MM.1S (cell line): ENCODE measurements at regions not wholly inside any gene's neighbourhood (a gene's known extent, or its start where the extent isn't known, plus 50 kb on each side); places are given as distances from the start of the nearest gene placed in this dataset.

Experiments
- DNase-seq: peaks from one replicate; pipeline ENCODE4 v3.0.0-alpha.2; 2015
- H2AFZ ChIP-seq: fragments of 300-600 bp; sonication (generic); 2 replicates; pipeline ENCODE4 v1.6.0; 2016; ENCODE audit warnings: antibody characterized with exemption, low read length
- H3F3A ChIP-seq: fragments of 300-600 bp; sonication (generic); 2 replicates; pipeline ENCODE4 v1.6.1; 2016; ENCODE audit warnings: mild to moderate bottlenecking, antibody characterized with exemption, low read length, moderate library complexity, mixed read lengths; ENCODE audit not compliant: insufficient read depth
- H3K27ac ChIP-seq: fragments of 300-600 bp; sonication (generic); 2 replicates; pipeline ENCODE4 v1.5.1; 2016; ENCODE audit warnings: mild to moderate bottlenecking, low read length
- H3K27me3 ChIP-seq: fragments of 300-600 bp; sonication (generic); replicated peaks from 2 replicates; pipeline ENCODE4 v1.6.0; 2016; ENCODE audit warnings: low read length; ENCODE audit not compliant: insufficient read depth
- H3K36me3 ChIP-seq: fragments of 300-600 bp; sonication (generic); replicated peaks from 2 replicates; pipeline ENCODE4 v1.6.1; 2016; ENCODE audit warnings: mild to moderate bottlenecking, low read length, mixed read lengths; ENCODE audit not compliant: insufficient read depth
- H3K4me1 ChIP-seq: fragments of 300-600 bp; sonication (generic); 2 replicates; pipeline ENCODE4 v1.6.1; 2016; ENCODE audit warnings: low read length, mixed read lengths
- H3K4me2 ChIP-seq: fragments of 300-600 bp; sonication (generic); 2 replicates; pipeline ENCODE4 v1.6.0; 2016; ENCODE audit warnings: low read depth, low read length
- H3K4me3 ChIP-seq: fragments of 300-600 bp; sonication (generic); 2 replicates; pipeline ENCODE4 v1.5.1; 2016; ENCODE audit warnings: low read length, mixed read lengths
- H3K79me2 ChIP-seq: fragments of 300-600 bp; sonication (generic); 2 replicates; pipeline ENCODE4 v1.6.1; 2016; ENCODE audit warnings: mixed run types, low read length, mixed read lengths
- H3K9ac ChIP-seq: fragments of 300-600 bp; sonication (generic); 2 replicates; pipeline ENCODE4 v1.6.1; 2016; ENCODE audit warnings: low read length, mixed read lengths
- H3K9me2 ChIP-seq: fragments of 300-600 bp; sonication (generic); replicated peaks from 2 replicates; pipeline ENCODE4 v1.6.1; 2016; ENCODE audit warnings: mild to moderate bottlenecking, low read length, mixed read lengths; ENCODE audit not compliant: insufficient read depth
- H3K9me3 ChIP-seq: fragments of 300-600 bp; sonication (generic); replicated peaks from 2 replicates; pipeline ENCODE4 v1.6.1; 2016; ENCODE audit warnings: mild to moderate bottlenecking, low read length, mixed read lengths; ENCODE audit not compliant: insufficient read depth
- H4K20me1 ChIP-seq: fragments of 300-600 bp; sonication (generic); 2 replicates; pipeline ENCODE4 v1.6.1; 2016; ENCODE audit warnings: mild to moderate bottlenecking, low read length, moderate library complexity, mixed read lengths; ENCODE audit not compliant: insufficient read depth
- EZH2 ChIP-seq: fragments of 300-600 bp; sonication (generic); optimal IDR thresholded peaks from 2 replicates; pipeline ENCODE3; 2017; ENCODE audit warnings: low read depth, mild to moderate bottlenecking, antibody characterized with exemption, low read length, mixed read lengths
- EZH2phosphoT487 ChIP-seq: fragments of 300-600 bp; sonication (generic); IDR thresholded peaks from 2 replicates; pipeline ENCODE4 v1.6.1; 2018; ENCODE audit warnings: antibody characterized with exemption, low read length
- TF ChIP-seq, protein P1 (sequence below): fragments of 300-600 bp; sonication (generic); IDR thresholded peaks from 2 replicates; pipeline ENCODE4 v1.5.1; 2016; ENCODE audit warnings: antibody characterized with exemption, low read length, mixed read lengths

DNA sequence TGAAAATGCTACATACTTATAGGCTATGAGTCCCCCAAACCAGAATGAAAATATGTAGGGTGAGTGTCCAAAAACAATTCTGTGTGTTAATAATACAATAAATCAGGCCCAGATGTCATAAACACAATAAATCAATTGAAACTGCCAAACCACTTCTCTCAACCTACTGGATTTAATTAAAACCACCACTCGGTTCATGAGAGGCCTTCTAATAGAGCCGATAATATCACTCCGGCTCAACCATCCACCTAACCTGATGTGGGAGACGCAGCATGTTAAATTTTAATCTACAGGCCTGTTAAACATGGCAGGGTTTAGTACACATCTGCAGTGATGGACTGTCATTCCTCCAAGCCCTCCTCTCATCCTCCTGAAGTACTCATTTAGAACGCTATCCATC is 734.5 kb upstream of the ZNF608 start:
- Histone ChIP-seq H3K4me1 (no peaks in the 10 kb centered on the region), H3K9ac (no peak overlapping the region), H3K4me2 (no peak overlapping the region), H3F3A (no peaks in the 10 kb centered on the region), H2AFZ (no peak overlapping the region), H3K27me3 (no peaks in the 10 kb centered on the region), H4K20me1 (no peaks in the 10 kb centered on the region), H3K4me3 (no peak overlapping the region), H3K79me2 (no peaks in the 10 kb centered on the region), H3K36me3 (no peaks in the 10 kb centered on the region), H3K27ac (no peak overlapping the region), H3K9me2 (no peaks in the 10 kb centered on the region), H3K9me3 (no peaks in the 10 kb centered on the region)
- no peak for DNase-seq
- no peak for TF ChIP-seq EZH2phosphoT487
- TF ChIP-seq, protein P1, sequence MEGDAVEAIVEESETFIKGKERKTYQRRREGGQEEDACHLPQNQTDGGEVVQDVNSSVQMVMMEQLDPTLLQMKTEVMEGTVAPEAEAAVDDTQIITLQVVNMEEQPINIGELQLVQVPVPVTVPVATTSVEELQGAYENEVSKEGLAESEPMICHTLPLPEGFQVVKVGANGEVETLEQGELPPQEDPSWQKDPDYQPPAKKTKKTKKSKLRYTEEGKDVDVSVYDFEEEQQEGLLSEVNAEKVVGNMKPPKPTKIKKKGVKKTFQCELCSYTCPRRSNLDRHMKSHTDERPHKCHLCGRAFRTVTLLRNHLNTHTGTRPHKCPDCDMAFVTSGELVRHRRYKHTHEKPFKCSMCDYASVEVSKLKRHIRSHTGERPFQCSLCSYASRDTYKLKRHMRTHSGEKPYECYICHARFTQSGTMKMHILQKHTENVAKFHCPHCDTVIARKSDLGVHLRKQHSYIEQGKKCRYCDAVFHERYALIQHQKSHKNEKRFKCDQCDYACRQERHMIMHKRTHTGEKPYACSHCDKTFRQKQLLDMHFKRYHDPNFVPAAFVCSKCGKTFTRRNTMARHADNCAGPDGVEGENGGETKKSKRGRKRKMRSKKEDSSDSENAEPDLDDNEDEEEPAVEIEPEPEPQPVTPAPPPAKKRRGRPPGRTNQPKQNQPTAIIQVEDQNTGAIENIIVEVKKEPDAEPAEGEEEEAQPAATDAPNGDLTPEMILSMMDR: no peak
- TF ChIP-seq EZH2: no peak

DNA sequence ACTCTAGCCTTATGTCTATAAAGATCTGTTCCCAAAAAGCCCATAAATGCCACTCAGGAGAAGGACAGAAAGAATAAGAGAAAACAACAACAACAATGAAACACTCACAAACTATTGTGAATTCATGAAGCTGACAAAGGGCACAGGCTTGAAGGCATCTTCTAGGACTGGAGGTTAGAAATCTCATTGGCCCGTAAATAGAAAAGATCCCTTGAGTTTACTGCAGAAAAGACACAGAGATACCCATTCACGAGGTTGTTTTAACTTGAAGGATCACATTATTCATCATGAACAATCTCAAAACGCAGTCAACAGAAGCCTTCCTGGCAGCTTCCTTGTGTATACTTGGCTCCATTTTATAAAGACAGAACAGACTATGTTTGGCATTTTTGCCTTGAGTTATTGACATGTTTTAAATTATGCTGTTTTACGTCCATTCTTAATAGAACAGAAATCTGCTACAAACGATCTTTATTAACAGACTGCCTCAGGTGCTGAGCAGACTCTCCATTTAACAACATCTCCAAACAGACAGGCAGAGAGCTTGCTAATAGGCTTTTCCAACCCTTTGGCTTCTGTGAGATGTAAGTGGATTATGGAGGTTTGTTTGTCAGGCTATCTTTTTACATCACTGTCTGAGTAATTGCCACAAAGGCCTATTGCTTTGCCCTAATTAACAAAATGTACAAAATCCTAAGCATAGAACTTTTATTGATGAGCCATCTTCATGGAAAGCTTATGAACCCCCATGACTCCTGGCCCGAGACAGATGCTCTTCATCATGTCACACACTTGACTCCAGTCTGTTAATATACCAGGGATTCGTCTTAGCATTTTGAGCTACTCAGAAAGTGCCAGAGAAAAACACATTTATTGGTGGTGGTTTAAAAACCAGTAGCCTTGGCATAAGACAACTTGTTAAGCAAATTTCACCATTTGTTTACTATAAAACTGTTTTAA is 735.3 kb upstream of the ZNF608 start:
- no peaks in the 10 kb centered on the region for H4K20me1 ChIP-seq
- no peaks in the 10 kb centered on the region for H3K4me1 ChIP-seq
- no peaks in the 10 kb centered on the region for H3K9me2 ChIP-seq
- no peaks in the 10 kb centered on the region for H3F3A ChIP-seq
- no peak for TF ChIP-seq EZH2
- no peak for TF ChIP-seq EZH2phosphoT487
- TF ChIP-seq, protein P1: no peak
- DNase-seq: no peak
- no peak overlapping the region for H3K4me3 ChIP-seq
- no peaks in the 10 kb centered on the region for H3K36me3 ChIP-seq
- no peaks in the 10 kb centered on the region for H3K79me2 ChIP-seq
- H3K4me2 ChIP-seq: no peak overlapping the region
- H3K9ac ChIP-seq: no peak overlapping the region
- H3K27me3 ChIP-seq: no peaks in the 10 kb centered on the region
- no peaks in the 10 kb centered on the region for H3K9me3 ChIP-seq
- H3K27ac ChIP-seq: no peak overlapping the region
- H2AFZ ChIP-seq: no peak overlapping the region

DNA sequence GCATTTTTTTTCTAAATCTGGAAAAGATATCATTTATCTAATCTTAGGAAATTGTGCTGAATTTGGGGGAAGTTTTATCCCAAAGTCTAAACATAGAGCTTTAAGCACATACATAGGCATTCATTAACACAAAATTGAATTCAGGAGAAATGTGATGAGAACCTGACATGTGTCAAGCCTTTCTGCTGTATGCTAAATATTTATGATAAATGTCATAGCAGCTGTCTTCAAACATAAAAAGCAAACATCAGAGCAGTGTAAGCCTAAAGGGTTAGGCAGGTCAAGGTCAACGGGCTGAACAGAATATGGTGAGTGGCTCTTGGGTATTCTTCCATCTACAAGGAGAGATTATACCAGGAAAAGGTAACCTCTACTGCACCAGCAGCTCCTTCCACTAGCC is 737.2 kb upstream of the ZNF608 start:
- TF ChIP-seq EZH2 (no peak), EZH2phosphoT487 (no peak)
- TF ChIP-seq, protein P1: no peak
- H3K4me3 ChIP-seq: no peak overlapping the region
- no peaks in the 10 kb centered on the region for H3K4me1 ChIP-seq
- no peaks in the 10 kb centered on the region for H4K20me1 ChIP-seq
- no peaks in the 10 kb centered on the region for H3K36me3 ChIP-seq
- H3K9me2 ChIP-seq: no peaks in the 10 kb centered on the region
- no peak overlapping the region for H3K4me2 ChIP-seq
- H3K27me3 ChIP-seq: no peaks in the 10 kb centered on the region
- no peak for DNase-seq
- H3K9me3 ChIP-seq: no peaks in the 10 kb centered on the region
- no peaks in the 10 kb centered on the region for H3K79me2 ChIP-seq
- H3F3A ChIP-seq: no peaks in the 10 kb centered on the region
- no peak overlapping the region for H3K9ac ChIP-seq
- H3K27ac ChIP-seq: no peak overlapping the region
- no peak overlapping the region for H2AFZ ChIP-seq
